ENCODE measurements at regions not wholly inside any gene's neighbourhood (a gene's known extent, or its start where the extent isn't known, plus 50 kb on each side); places are given as distances from the start of the nearest gene placed in this dataset.

GRCh38 chr2:177340158-177340557, 52.4 kb upstream of the AGPS start:
- intact Hi-C loops (cut with micrococcal nuclease): no loop called here

- intact Hi-C loops (cut with micrococcal nuclease): no loop called here
Observed at GRCh38 chr2:177342736-177343135, 49.8 kb upstream of the AGPS start.
